ENCODE measurements at regions not wholly inside any gene's neighbourhood (a gene's known extent, or its start where the extent isn't known, plus 50 kb on each side); places are given as distances from the start of the nearest gene placed in this dataset.

DNA sequence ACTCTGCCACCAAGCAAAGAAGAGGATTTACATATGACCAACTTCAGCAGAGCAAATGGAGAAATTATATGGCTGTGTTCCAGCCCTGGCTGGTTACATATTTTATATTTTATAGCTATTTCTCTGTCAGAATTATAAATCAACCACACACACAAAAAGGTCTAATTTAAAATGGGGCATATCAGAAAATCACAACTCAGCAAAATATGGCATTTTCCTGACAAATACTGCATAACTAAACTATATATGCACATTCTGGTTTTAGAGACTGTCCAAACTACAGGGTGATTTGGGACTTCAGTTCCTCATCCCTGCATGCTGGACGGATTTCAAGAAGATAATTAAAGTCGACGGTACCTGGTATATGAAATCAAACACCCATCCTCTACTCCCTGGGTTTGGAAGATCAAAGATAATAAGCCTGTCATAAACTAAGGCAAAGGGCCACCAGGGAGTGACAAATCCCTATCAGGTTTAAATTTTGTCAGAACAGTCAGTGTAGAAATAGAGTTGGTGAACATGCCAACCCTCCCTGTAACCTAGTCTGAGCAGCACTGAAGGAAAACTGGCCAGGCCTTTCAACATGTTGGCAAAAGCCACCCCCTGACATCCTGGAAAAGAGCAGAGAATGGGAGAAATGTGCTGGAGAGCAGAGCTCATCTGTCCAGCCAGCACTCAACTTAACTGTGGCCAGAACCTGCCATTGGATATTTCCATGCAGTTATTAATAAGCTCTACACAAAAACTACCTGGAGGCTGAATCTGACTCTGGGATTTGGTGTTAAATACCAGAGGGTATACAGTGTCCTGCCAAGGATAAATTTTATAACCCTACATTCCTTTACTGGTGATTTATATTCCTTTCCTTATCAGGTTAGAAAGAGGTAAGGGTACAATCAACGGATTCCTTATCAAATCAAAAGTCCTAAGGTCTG is 235.7 kb downstream of the ENC1 start:
- no peak overlapping the region for H3K27ac ChIP-seq (ENCODE audit: low read depth, low read length, poor library complexity, severe bottlenecking)
- H3K36me3 ChIP-seq (ENCODE audit: insufficient read depth, low read length, poor library complexity, severe bottlenecking) = no peaks in the 10 kb centered on the region
- no peak for DNase-seq (ENCODE audit: low spot score)
- no TSS peak for BruUV-seq (replicated peaks)
- TF ChIP-seq, protein P1, sequence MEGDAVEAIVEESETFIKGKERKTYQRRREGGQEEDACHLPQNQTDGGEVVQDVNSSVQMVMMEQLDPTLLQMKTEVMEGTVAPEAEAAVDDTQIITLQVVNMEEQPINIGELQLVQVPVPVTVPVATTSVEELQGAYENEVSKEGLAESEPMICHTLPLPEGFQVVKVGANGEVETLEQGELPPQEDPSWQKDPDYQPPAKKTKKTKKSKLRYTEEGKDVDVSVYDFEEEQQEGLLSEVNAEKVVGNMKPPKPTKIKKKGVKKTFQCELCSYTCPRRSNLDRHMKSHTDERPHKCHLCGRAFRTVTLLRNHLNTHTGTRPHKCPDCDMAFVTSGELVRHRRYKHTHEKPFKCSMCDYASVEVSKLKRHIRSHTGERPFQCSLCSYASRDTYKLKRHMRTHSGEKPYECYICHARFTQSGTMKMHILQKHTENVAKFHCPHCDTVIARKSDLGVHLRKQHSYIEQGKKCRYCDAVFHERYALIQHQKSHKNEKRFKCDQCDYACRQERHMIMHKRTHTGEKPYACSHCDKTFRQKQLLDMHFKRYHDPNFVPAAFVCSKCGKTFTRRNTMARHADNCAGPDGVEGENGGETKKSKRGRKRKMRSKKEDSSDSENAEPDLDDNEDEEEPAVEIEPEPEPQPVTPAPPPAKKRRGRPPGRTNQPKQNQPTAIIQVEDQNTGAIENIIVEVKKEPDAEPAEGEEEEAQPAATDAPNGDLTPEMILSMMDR (conservative IDR thresholded peaks at IDR 0.05; ENCODE audit: low read depth, low read length) = no peak
- no peak for TF ChIP-seq EZH2 (IDR thresholded peaks at IDR 0.05; ENCODE audit: borderline replicate concordance, low read depth, low read length, poor library complexity, severe bottlenecking)
- no peaks in the 10 kb centered on the region for H3K4me1 ChIP-seq (ENCODE audit: insufficient read depth, low read length, poor library complexity, severe bottlenecking)
- no peaks in the 10 kb centered on the region for H3K27me3 ChIP-seq (replicated peaks; ENCODE audit: insufficient read depth, low read depth, low read length, poor library complexity)
- ChIA-PET CTCF (no interaction called here), POLR2A (ENCODE audit: low non-redundant PET) (no interaction called here)
- H3K9me3 ChIP-seq (ENCODE audit: low read depth, low read length, poor library complexity, severe bottlenecking) = no peaks in the 10 kb centered on the region
- no peak overlapping the region for H3K4me3 ChIP-seq (ENCODE audit: low read depth, low read length, poor library complexity, severe bottlenecking)
- intact Hi-C loops (cut with micrococcal nuclease; ENCODE audit: unreplicated experiment) = no loop called here

DNA sequence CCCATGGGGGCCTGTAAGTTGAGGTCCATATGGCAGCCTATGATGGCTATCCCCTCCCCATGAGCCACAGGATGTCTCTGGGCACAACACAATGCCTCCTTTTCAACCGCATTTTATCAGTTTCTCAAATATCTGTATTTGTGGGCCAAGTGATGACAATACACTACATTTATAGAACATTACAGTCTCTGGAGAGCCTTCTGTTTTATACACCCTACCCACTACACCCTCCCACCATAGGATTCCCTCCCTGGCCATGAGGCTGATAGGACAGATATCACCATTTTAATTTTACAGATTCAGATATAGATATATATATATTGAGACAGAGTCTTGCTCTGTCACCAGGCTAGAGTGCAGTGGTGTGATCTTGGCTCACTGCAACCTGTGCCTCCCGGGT is 236.8 kb downstream of the ENC1 start:
- POLR2A ChIA-PET (ENCODE audit: low non-redundant PET) = no interaction called here
- H3K27ac ChIP-seq (ENCODE audit: low read depth, low read length, poor library complexity, severe bottlenecking) = no peak overlapping the region
- intact Hi-C loops (cut with micrococcal nuclease; ENCODE audit: unreplicated experiment) = no loop called here

DNA sequence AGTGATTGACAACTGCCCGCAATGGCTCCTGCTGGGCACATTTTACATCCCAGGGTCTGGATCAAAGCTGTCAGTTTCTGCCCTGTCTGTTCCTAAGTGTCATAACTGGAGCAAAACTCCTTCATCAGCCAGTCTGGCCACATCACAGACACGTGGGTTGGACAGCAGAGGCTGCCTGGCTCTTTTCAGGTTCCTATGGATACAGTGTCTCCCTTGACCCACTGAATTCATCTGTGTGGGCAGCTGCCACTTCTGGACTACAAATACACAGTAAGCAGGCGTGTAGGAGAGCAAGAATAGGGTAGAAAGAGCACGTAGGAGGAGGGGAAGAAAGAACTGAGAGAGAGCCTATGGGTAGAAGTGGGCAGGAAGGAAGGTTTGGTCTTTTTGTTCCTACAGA is 238.0 kb downstream of the ENC1 start:
- intact Hi-C loops (cut with micrococcal nuclease; ENCODE audit: unreplicated experiment) = no loop called here
- Histone ChIP-seq H3K9me3 (ENCODE audit: low read depth, low read length, poor library complexity, severe bottlenecking) (no peaks in the 10 kb centered on the region), H3K36me3 (ENCODE audit: insufficient read depth, low read length, poor library complexity, severe bottlenecking) (no peaks in the 10 kb centered on the region), H3K27ac (ENCODE audit: low read depth, low read length, poor library complexity, severe bottlenecking) (no peak overlapping the region), H3K4me1 (ENCODE audit: insufficient read depth, low read length, poor library complexity, severe bottlenecking) (no peaks in the 10 kb centered on the region), H3K4me3 (ENCODE audit: low read depth, low read length, poor library complexity, severe bottlenecking) (no peak overlapping the region), H3K27me3 (replicated peaks; ENCODE audit: insufficient read depth, low read depth, low read length, poor library complexity) (no peaks in the 10 kb centered on the region)
- DNase-seq (ENCODE audit: low spot score) = no peak
- no peak for TF ChIP-seq EZH2 (IDR thresholded peaks at IDR 0.05; ENCODE audit: borderline replicate concordance, low read depth, low read length, poor library complexity, severe bottlenecking)
- TF ChIP-seq, protein P1 (conservative IDR thresholded peaks at IDR 0.05; ENCODE audit: low read depth, low read length) = no peak
- POLR2A ChIA-PET (ENCODE audit: low non-redundant PET) = no interaction called here
- no TSS peak for BruUV-seq (replicated peaks)
- CTCF ChIA-PET = no interaction called here

More for the DNA sequence above, 236.8 kb downstream of the ENC1 start:
- H3K36me3 ChIP-seq (ENCODE audit: insufficient read depth, low read length, poor library complexity, severe bottlenecking) = no peaks in the 10 kb centered on the region
- CTCF ChIA-PET = no interaction called here
- no TSS peak for BruUV-seq (replicated peaks)
- TF ChIP-seq EZH2 (IDR thresholded peaks at IDR 0.05; ENCODE audit: borderline replicate concordance, low read depth, low read length, poor library complexity, severe bottlenecking) = no peak
- TF ChIP-seq, protein P1 (conservative IDR thresholded peaks at IDR 0.05; ENCODE audit: low read depth, low read length) = no peak
- H3K4me3 ChIP-seq (ENCODE audit: low read depth, low read length, poor library complexity, severe bottlenecking) = no peak overlapping the region
- no peaks in the 10 kb centered on the region for H3K9me3 ChIP-seq (ENCODE audit: low read depth, low read length, poor library complexity, severe bottlenecking)
- no peaks in the 10 kb centered on the region for H3K4me1 ChIP-seq (ENCODE audit: insufficient read depth, low read length, poor library complexity, severe bottlenecking)
- H3K27me3 ChIP-seq (replicated peaks; ENCODE audit: insufficient read depth, low read depth, low read length, poor library complexity) = no peaks in the 10 kb centered on the region
- DNase-seq (ENCODE audit: low spot score) = no peak
